ENCODE measurements at regions not wholly inside any gene's neighbourhood (a gene's known extent, or its start where the extent isn't known, plus 50 kb on each side); places are given as distances from the start of the nearest gene placed in this dataset.
"Not testable (repeated sequence)": the region's sequence is repeated elsewhere in the genome, so short reads cannot be mapped to it uniquely, and the experiment has no call there.

DNA sequence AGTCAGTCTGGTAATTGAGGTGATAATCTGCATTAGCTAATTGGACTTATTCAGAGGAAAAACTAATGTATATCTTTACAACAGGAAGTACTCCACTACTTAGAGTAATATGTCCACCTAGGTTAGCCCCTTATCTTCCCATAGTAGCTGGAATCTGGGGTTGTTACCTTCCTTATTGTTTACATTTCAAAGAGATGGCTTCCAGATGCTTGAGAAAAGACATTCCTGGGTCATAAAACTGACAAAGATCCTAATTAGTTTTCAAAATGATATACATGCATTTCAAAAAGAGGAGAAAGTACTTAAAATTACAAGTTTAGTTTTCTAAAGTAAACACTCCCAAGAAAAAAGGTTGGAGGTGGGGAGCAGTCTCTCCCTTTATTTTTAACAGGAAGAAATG lies 78.1 kb downstream of the RPL10L start:
- Mint-ChIP-seq H3K27me3 (ENCODE audit: low read depth) (no peaks in the 10 kb centered on the region), H3K4me1 (peaks cover 15% of the 10 kb centered on the region), H3K27ac (ENCODE audit: unreplicated experiment) (no peak overlapping the region), H3K36me3 (ENCODE audit: low read depth) (no peaks in the 10 kb centered on the region), H3K9me3 (peaks cover 9% of the 10 kb centered on the region), H3K4me3 (no peak overlapping the region)
- TF ChIP-seq, protein P1, sequence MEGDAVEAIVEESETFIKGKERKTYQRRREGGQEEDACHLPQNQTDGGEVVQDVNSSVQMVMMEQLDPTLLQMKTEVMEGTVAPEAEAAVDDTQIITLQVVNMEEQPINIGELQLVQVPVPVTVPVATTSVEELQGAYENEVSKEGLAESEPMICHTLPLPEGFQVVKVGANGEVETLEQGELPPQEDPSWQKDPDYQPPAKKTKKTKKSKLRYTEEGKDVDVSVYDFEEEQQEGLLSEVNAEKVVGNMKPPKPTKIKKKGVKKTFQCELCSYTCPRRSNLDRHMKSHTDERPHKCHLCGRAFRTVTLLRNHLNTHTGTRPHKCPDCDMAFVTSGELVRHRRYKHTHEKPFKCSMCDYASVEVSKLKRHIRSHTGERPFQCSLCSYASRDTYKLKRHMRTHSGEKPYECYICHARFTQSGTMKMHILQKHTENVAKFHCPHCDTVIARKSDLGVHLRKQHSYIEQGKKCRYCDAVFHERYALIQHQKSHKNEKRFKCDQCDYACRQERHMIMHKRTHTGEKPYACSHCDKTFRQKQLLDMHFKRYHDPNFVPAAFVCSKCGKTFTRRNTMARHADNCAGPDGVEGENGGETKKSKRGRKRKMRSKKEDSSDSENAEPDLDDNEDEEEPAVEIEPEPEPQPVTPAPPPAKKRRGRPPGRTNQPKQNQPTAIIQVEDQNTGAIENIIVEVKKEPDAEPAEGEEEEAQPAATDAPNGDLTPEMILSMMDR (conservative IDR thresholded peaks at IDR 0.05) = no peak
- no peak for DNase-seq (ENCODE audit: low read depth, low spot score)

DNA sequence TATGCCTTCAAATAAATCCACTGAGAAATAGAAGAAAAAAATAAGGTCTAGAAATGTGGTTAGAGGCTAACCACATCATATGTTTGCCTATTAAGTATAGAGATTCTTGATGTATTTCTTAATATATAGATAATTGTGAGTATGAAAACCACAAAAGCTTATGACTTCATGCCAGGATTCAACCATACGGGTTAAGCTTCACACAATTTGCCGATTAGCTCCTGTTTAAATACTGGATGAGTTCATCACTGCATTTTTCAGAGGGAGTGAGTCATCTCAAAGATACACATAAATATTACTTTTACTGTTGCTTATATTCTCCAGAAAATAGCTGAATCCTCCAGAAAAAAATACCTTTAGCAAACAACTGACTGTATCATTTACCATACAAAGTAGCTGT lies 79.6 kb downstream of the RPL10L start:
- Mint-ChIP-seq H3K4me3 (no peak overlapping the region), H3K36me3 (ENCODE audit: low read depth) (no peaks in the 10 kb centered on the region), H3K4me1 (peaks cover 15% of the 10 kb centered on the region), H3K9me3 (peaks cover 12% of the 10 kb centered on the region), H3K27ac (ENCODE audit: unreplicated experiment) (no peak overlapping the region), H3K27me3 (ENCODE audit: low read depth) (no peaks in the 10 kb centered on the region)
- no peak for DNase-seq (ENCODE audit: low read depth, low spot score)
- TF ChIP-seq, protein P1 (conservative IDR thresholded peaks at IDR 0.05) = no peak

DNA sequence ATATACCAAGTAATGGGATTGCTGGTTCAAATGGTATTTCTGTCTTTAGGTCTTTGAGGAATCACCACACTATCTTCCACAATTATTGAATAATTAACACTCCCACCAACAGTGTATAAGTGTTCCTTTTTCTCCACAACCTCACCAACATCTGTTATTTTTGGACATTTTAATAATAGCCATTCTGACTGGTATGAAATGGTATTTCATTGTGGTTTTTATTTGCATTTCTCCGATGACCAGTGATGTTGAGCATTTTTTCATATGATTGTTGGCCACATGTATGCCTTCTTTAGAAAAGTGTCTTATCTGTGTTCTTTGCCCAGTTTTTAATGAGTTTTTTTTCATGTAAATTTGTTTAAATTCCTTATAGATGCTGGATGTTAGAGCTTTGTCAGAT lies 83.4 kb downstream of the RPL10L start:
- not testable (repeated sequence) for H3K4me1 Mint-ChIP-seq; H3K9me3 Mint-ChIP-seq; H3K36me3 Mint-ChIP-seq (ENCODE audit: low read depth); H3K4me3 Mint-ChIP-seq; H3K27ac Mint-ChIP-seq (ENCODE audit: unreplicated experiment); DNase-seq (ENCODE audit: low read depth, low spot score); H3K27me3 Mint-ChIP-seq (ENCODE audit: low read depth)

DNA sequence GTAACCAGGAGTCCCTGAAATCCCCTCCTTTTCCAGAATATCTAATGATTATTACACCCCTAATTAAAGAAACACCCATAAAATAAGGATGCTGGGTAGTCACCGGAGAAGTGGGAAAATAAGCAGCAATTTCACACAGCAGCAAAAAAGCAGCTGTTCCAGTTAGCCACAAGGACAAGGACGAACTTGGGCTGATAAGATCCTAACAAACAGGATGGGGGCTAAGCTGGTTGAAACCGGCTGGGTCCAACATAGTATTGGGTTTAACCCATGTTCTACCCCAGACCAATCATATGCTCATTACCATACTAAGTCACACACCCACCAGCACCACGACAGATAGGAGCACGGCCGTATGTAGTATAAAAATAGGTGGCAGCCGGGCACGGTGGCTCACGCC lies 100.7 kb downstream of the RPL10L start:
- H3K27me3 Mint-ChIP-seq (ENCODE audit: low read depth) = no peaks in the 10 kb centered on the region

DNA sequence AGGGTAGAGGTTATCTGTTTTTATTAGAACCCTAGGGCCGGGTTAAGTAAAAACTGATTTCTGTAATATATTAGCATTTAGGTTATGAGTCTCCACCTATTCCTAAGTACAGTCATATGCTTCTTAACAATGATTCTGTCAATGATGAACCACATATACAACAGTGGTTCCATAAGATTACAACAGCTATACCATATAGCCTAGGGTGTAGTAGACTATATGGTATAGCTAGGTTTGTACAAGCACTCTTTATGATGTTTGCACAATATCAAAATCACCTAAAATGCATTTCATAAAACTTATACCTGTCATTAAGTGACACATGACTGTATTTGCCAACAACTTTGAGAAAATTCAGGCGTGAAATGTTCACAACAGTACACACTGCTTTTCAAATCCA lies 110.6 kb downstream of the RPL10L start:
- no peak for DNase-seq (ENCODE audit: low read depth, low spot score)
- Mint-ChIP-seq H3K36me3 (ENCODE audit: low read depth) (no peaks in the 10 kb centered on the region), H3K27ac (ENCODE audit: unreplicated experiment) (no peak overlapping the region), H3K4me3 (no peak overlapping the region), H3K4me1 (no peaks in the 10 kb centered on the region), H3K27me3 (ENCODE audit: low read depth) (no peaks in the 10 kb centered on the region), H3K9me3 (no peaks in the 10 kb centered on the region)
- TF ChIP-seq, protein P1 (conservative IDR thresholded peaks at IDR 0.05) = no peak

More for the DNA sequence above, 100.7 kb downstream of the RPL10L start:
- Mint-ChIP-seq H3K9me3 (peaks cover 9% of the 10 kb centered on the region), H3K4me1 (no peaks in the 10 kb centered on the region), H3K4me3 (no peak overlapping the region), H3K27ac (ENCODE audit: unreplicated experiment) (no peak overlapping the region), H3K36me3 (ENCODE audit: low read depth) (peaks cover 2% of the 10 kb centered on the region)
- TF ChIP-seq, protein P1 (conservative IDR thresholded peaks at IDR 0.05) = no peak
- DNase-seq (ENCODE audit: low read depth, low spot score) = no peak

DNA sequence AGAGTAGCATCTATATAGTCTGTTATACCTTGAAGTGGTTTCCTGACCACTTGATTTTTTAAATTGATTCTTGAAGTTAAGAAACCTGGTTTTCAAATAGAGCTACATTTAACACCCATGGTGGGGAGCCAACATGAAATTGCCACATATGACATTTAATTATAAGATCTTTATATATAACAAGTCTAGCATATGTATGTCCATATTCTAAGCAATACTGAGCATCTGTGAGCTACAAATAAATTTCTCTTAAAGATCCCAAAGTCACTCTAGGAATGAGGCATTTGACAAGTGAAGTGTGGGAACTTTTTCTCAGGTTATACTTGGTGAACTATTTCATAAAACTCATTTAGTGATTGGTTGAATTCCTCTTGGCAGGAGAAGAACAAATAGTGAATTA lies 132.5 kb downstream of the RPL10L start:
- Mint-ChIP-seq H3K27me3 (ENCODE audit: low read depth) (no peaks in the 10 kb centered on the region), H3K9me3 (peaks cover 4% of the 10 kb centered on the region), H3K36me3 (ENCODE audit: low read depth) (no peaks in the 10 kb centered on the region), H3K27ac (ENCODE audit: unreplicated experiment) (no peak overlapping the region), H3K4me1 (no peaks in the 10 kb centered on the region), H3K4me3 (no peak overlapping the region)
- no peak for DNase-seq (ENCODE audit: low read depth, low spot score)
- TF ChIP-seq, protein P1 (conservative IDR thresholded peaks at IDR 0.05) = no peak

DNA sequence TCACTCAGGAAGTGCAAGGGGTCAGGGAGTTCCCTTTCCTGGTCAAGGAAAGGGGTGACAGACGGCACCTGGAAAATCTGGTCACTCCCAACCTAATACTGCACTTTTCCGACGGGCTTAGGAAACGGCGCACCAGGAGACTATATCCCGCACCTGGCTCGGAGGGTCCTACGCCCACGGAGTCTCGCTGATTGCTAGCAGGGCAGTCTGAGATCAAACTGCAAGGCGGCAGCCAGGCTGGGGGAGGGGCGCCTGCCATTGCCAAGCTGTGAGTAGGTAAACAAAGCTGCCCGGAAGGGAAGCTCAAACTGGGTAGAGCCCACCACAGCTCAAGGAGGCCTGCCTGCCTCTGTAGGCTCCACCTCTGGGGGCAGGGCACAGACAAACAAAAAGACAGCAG lies 142.8 kb downstream of the RPL10L start:
- DNase-seq (ENCODE audit: low read depth, low spot score); H3K27me3 Mint-ChIP-seq (ENCODE audit: low read depth); H3K4me3 Mint-ChIP-seq; H3K9me3 Mint-ChIP-seq; H3K36me3 Mint-ChIP-seq (ENCODE audit: low read depth); H3K27ac Mint-ChIP-seq (ENCODE audit: unreplicated experiment); H3K4me1 Mint-ChIP-seq: not testable (repeated sequence)
